Ovary (tissue), 7 donors: ENCODE measurements at regions not wholly inside any gene's neighbourhood (a gene's known extent, or its start where the extent isn't known, plus 50 kb on each side); places are given as distances from the start of the nearest gene placed in this dataset.

Experiments used
- DNase-seq, 5 donors: peaks; one replicate each; pipeline ENCODE4 v3.0.0-alpha.2; 2019 to 2020
- H3K27ac ChIP-seq, 2 donors: fragments of 200-600 bp; one replicate each; pipeline versions ENCODE4 v1.5.1 to v1.8.0; 2019 to 2022
- H3K27me3 ChIP-seq: fragments of 200-600 bp; one replicate; pipeline ENCODE4 v1.8.0; 2022
- H3K36me3 ChIP-seq: fragments of 200-600 bp; sonication (generic); one replicate; pipeline ENCODE4 v1.5.1; 2019
- H3K4me1 ChIP-seq: one replicate; pipeline ENCODE4 v1.8.1; 2013; ENCODE audit warnings: mild to moderate bottlenecking, moderate library complexity; ENCODE audit not compliant: insufficient read depth
- H3K4me3 ChIP-seq: fragments of 200-600 bp; sonication (generic); one replicate; pipeline ENCODE4 v1.5.1; 2017
- H3K9me3 ChIP-seq, 2 donors: fragments of 200-600 bp in 1 of 2; sonication (generic) in 1 of 2; one replicate each; pipeline versions ENCODE4 v1.5.1 to v1.8.1; 2013 to 2019; ENCODE audit warnings: mild to moderate bottlenecking in 1 of 2, moderate library complexity in 1 of 2
- CTCF ChIP-seq, 3 donors: fragments of 450-650 bp in 2 of 3; fragments of 200-600 bp in 1 of 3; IDR thresholded peaks; one replicate each; pipeline versions ENCODE4 v1.5.1 to v1.8.0; 2016 to 2022; ENCODE audit warnings: antibody characterized with exemption in 3 of 3, mild to moderate bottlenecking in 1 of 3
- EP300 ChIP-seq: sonication (generic); formaldehyde crosslinking; IDR thresholded peaks from one replicate; pipeline ENCODE4 v1.6.1; 2017; ENCODE audit warnings: antibody characterized with exemption
- POLR2A ChIP-seq: fragments of 450-650 bp; IDR thresholded peaks from one replicate; pipeline ENCODE4 v1.6.1; 2017; ENCODE audit warnings: antibody characterized with exemption, mild to moderate bottlenecking, moderate library complexity
- WGBS, 3 donors: extraction: QIAGEN DNeasy Blood & Tissue Kit in 1 of 3; methylation state at CpG; one replicate each; pipeline versions ENCODE4 v1.1.5 to v1.1.7; 2013 to 2017; 5-methylcytosine and 5-hydroxymethylcytosine counted together
- intact Hi-C, 4 donors: fragments of 100-400 bp; cut with DNase I; formaldehyde crosslinking; loops; one replicate each; pipeline versions ENCODE4 v1.11.0 to v1.15.1; 2022 to 2023
- donor health status: DM: no; HTN: no; CAD: no; lungs with moderate emphysema.
- donor health status: DM: no; HTN: no; CAD: no.
- donor health status: Bipolar disorder and iron deficiency.
- donor health status: DM: no; HTN: no; CAD: no.
- donor health status: DM: yes; HTN: yes; CAD: no.

DNA sequence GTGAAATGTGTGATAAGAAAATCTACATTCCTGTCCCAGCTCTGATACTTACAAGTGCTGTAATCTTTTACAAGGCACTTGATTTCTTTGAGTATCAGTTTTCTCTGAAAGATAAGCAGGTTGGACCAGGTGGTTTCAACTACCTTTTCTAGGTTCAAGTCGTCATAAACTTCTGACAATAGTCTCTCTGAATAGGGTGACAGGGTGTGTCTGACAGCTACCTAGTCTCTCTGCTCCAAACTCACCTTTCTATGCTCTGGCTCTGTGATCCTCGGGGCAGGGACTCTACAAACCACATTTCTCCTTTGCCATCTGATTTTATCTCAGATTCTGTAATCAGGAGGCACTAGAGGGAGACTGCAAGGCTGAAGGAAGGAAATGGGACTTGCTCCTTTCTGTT, 137.7 kb upstream of the SYT1 start:
- H3K36me3 ChIP-seq: no peaks in the 10 kb centered on the region
- intact Hi-C loops: no loop called here
- no peak for DNase-seq
- no peaks in the 10 kb centered on the region for H3K4me1 ChIP-seq
- H3K9me3 ChIP-seq: no peaks in the 10 kb centered on the region
- no peak for TF ChIP-seq POLR2A
- TF ChIP-seq EP300: no peak
- TF ChIP-seq CTCF (IDR thresholded peaks at IDR 0.05): no peak
- 84 to 91% (median 88%) methylated on average over 2 of the region's 2 CpGs for whole genome bisulfite sequencing, 3 donors
- H3K4me3 ChIP-seq: no peak overlapping the region
- H3K27ac ChIP-seq: no peak overlapping the region
- no peaks in the 10 kb centered on the region for H3K27me3 ChIP-seq

GRCh38 chr12:78732481-78732880, 132.1 kb upstream of the SYT1 start:
- WGBS, 3 donors: 94 to 98% (median 94%) methylated on average over 1 of the region's 1 CpG
- no peak for TF ChIP-seq POLR2A
- no peak for TF ChIP-seq EP300
- TF ChIP-seq CTCF (IDR thresholded peaks at IDR 0.05): no peak
- H3K27ac ChIP-seq: no peak overlapping the region
- H3K9me3 ChIP-seq: no peaks in the 10 kb centered on the region
- no peaks in the 10 kb centered on the region for H3K36me3 ChIP-seq
- intact Hi-C loops: no loop called here
- H3K4me3 ChIP-seq: no peak overlapping the region
- H3K27me3 ChIP-seq: no peaks in the 10 kb centered on the region
- DNase-seq: no peak
- H3K4me1 ChIP-seq: no peaks in the 10 kb centered on the region

DNA sequence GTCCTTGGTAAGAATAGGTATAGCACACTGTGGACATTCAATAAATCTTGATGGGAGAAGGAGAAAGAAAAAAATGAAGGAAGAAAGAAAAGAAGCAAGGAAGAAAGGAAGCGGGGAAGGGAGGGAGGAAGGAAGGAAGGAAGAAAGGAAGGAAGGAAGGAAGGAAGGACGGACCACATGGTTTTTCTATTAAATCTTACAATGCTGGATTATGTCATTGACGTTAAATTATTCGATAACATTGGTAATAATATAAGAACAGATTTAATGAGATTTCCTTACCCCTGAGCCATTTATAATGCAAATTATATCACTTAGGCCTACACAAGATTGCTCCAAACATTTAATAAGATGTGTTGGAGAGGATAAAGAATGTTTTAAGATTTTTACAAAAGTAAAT, 124.9 kb upstream of the SYT1 start:
- H3K27me3 ChIP-seq: no peaks in the 10 kb centered on the region
- H3K4me3 ChIP-seq: no peak overlapping the region
- H3K36me3 ChIP-seq: no peaks in the 10 kb centered on the region
- intact Hi-C loops: no loop called here
- no peaks in the 10 kb centered on the region for H3K9me3 ChIP-seq
- no peaks in the 10 kb centered on the region for H3K4me1 ChIP-seq
- TF ChIP-seq CTCF (IDR thresholded peaks at IDR 0.05) (no peak), EP300 (no peak), POLR2A (no peak)
- no peak overlapping the region for H3K27ac ChIP-seq
- no peak for DNase-seq
- 93 to 95% (median 94%) methylated on average over 4 of the region's 4 CpGs for WGBS, 3 donors

DNA sequence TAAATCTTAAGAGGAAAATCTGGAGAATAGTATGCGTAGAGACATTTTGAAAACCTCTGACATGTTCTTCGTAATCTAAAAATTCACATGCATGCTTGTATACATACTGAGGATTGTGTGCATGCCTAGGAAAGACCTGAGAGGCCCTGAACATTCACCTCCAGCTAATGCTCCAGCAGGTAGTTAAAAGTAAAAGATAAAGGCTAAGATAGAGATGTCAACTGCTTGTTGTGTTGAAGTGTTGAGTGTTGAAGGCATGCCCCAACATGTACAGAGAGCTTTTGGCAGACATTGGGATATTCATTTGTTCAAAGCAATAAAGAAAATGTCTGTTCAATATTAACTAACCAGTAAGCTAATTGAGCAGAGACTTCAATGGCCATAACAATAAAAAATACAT, 118.6 kb upstream of the SYT1 start:
- Histone ChIP-seq H3K4me3 (no peak overlapping the region), H3K27me3 (no peaks in the 10 kb centered on the region), H3K36me3 (no peaks in the 10 kb centered on the region), H3K27ac (no peak overlapping the region), H3K4me1 (no peaks in the 10 kb centered on the region), H3K9me3 (no peaks in the 10 kb centered on the region)
- 94 to 96% (median 95%) methylated on average over 2 of the region's 2 CpGs for WGBS, 3 donors
- no peak for TF ChIP-seq CTCF (IDR thresholded peaks at IDR 0.05)
- DNase-seq: no peak
- intact Hi-C loops: no loop called here

DNA sequence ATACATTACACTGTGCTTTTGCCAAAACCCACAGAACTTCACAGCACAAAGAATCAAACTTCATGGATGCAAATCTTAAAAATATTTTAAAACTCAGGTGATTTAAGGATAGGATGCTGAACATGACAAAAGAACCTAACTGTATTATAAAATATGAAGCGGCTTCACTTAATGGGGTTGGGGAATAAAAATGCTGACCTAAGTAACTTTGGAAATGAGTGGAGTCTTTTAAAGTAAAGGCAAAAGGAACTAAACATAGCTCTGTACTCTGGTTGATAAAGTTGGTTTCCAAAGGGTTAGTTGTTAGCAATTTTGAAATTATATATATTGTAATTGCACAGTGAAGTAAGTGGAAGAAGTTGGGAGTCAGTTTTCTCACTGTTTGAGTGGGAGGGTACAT, 111.5 kb upstream of the SYT1 start:
- WGBS, 3 donors: 98 to 100% (median 98%) methylated on average over 1 of the region's 1 CpG
- intact Hi-C loops: no loop called here
- Histone ChIP-seq H3K9me3 (no peaks in the 10 kb centered on the region), H3K4me3 (no peak overlapping the region), H3K4me1 (no peaks in the 10 kb centered on the region), H3K36me3 (no peaks in the 10 kb centered on the region), H3K27ac (no peak overlapping the region), H3K27me3 (no peaks in the 10 kb centered on the region)
- DNase-seq: no peak
- TF ChIP-seq POLR2A (no peak), CTCF (IDR thresholded peaks at IDR 0.05) (no peak), EP300 (no peak)
